Pancreas (tissue), 10 donors: ENCODE measurements at regions not wholly inside any gene's neighbourhood (a gene's known extent, or its start where the extent isn't known, plus 50 kb on each side); places are given as distances from the start of the nearest gene placed in this dataset.

Source experiments
- ATAC-seq, 4 donors: fragments of 200-7000 bp; cut with Tn5 transposase; one replicate each; pipeline versions ENCODE4 v1.8.0 to v1.9.1; 2020; ENCODE audit warnings: mild to moderate bottlenecking in 4 of 4, moderate library complexity in 4 of 4
- DNase-seq, 6 donors: peaks; one replicate each; pipeline ENCODE4 v3.0.0-alpha.2; 2020
- FAIRE-seq: peaks from 2 replicates; lab custom pipeline; 2012; peaks lifted over from hg19 to GRCh38; lab: Jason Lieb, UNC
- H3K27ac ChIP-seq, 4 donors: fragments of 200-600 bp; sonication (generic); 1 replicate in 3 of 4; 2 replicates in 1 of 4; pipeline versions ENCODE4 v1.5.0 to v1.8.0; 2020
- H3K27me3 ChIP-seq, 4 donors: fragments of 200-600 bp; one replicate each; pipeline ENCODE4 v1.8.0; 2021
- H3K36me3 ChIP-seq, 3 donors: fragments of 200-600 bp; sonication (generic) in 1 of 3; one replicate each; pipeline versions ENCODE4 v1.5.0 to v1.8.0; 2020 to 2021
- H3K4me1 ChIP-seq, 3 donors: fragments of 200-600 bp; one replicate each; pipeline ENCODE4 v1.8.0; 2021
- H3K4me3 ChIP-seq, 4 donors: fragments of 200-600 bp; sonication (generic) in 2 of 4; one replicate each; pipeline versions ENCODE4 v1.5.0 to v1.8.0; 2020 to 2021
- H3K9me3 ChIP-seq, 4 donors: fragments of 200-600 bp; one replicate each; pipeline ENCODE4 v1.8.0; 2021
- CTCF ChIP-seq, 4 donors: fragments of 200-600 bp; sonication (generic) in 3 of 4; IDR thresholded peaks; one replicate each; pipeline versions ENCODE4 v1.5.0 to v1.8.0; 2021; ENCODE audit warnings: antibody characterized with exemption in 4 of 4
- WGBS, 2 donors: extraction: QIAGEN DNeasy Blood & Tissue Kit; methylation state at CpG; one replicate each; pipeline ENCODE4 v1.1.7; 2013; 5-methylcytosine and 5-hydroxymethylcytosine counted together
- intact Hi-C, 3 donors: fragments of 100-400 bp; cut with DNase I; formaldehyde crosslinking; loops; one replicate each; pipeline versions ENCODE4 v1.11.1 to v1.14.2; 2022
- donor health status: healthy with polysubstance abuse.
- donor health status: DM: no; HTN: no; CAD: no; lungs with moderate emphysema.
- donor health status: DM: no; HTN: no; CAD: no.
- donor health status: control.
- donor health status: control.
- donor health status: Bipolar disorder and iron deficiency.
- donor health status: DM: yes; HTN: yes; CAD: no.
- donor health status: DM: no; HTN: no; CAD: no.
- donor health status: DM: no; HTN: no; CAD: no.
- donor health status: DM: yes; HTN: yes; CAD: no.

GRCh38 chr7:41873741-41874140 is 170.9 kb upstream of the INHBA start:
- no peaks in the 10 kb centered on the region for H3K27me3 ChIP-seq
- no peak for TF ChIP-seq CTCF (IDR thresholded peaks at IDR 0.05)
- DNase-seq (no peak), ATAC-seq (no peak), FAIRE-seq (no peak)
- H3K4me3 ChIP-seq, result no peak overlapping the region
- no peaks in the 10 kb centered on the region for H3K4me1 ChIP-seq
- no peaks in the 10 kb centered on the region for H3K36me3 ChIP-seq
- 29 to 40% methylated on average over 2 of the region's 2 CpGs for WGBS, 2 donors
- H3K9me3 ChIP-seq, result no peaks in the 10 kb centered on the region
- no peak overlapping the region for H3K27ac ChIP-seq
- intact Hi-C loops, result no loop called here

GRCh38 chr7:41872966-41873365 is 170.1 kb upstream of the INHBA start:
- Histone ChIP-seq H3K4me1 (no peaks in the 10 kb centered on the region), H3K9me3 (no peaks in the 10 kb centered on the region), H3K27ac (no peak overlapping the region), H3K27me3 (no peaks in the 10 kb centered on the region), H3K4me3 (no peak overlapping the region), H3K36me3 (no peaks in the 10 kb centered on the region)
- no peak for ATAC-seq
- intact Hi-C loops, result no loop called here
- FAIRE-seq, result no peak
- TF ChIP-seq CTCF (IDR thresholded peaks at IDR 0.05), result no peak
- DNase-seq, result no peak
- 50 to 75% methylated on average over 1 of the region's 1 CpG for WGBS, 2 donors

GRCh38 chr7:41870461-41871138 is 167.7 kb upstream of the INHBA start:
- no peaks in the 10 kb centered on the region for H3K9me3 ChIP-seq
- H3K27me3 ChIP-seq, result no peaks in the 10 kb centered on the region
- DNase-seq (no peak), ATAC-seq (peak in 1 of 4 donors; percentile 47), FAIRE-seq (no peak)
- 26 to 55% methylated on average over 1 of the region's 1 CpG for WGBS, 2 donors
- no peak overlapping the region for H3K4me3 ChIP-seq
- no peak overlapping the region for H3K27ac ChIP-seq
- intact Hi-C loops, result no loop called here
- H3K36me3 ChIP-seq, result no peaks in the 10 kb centered on the region
- H3K4me1 ChIP-seq, result no peaks in the 10 kb centered on the region
- no peak for TF ChIP-seq CTCF (IDR thresholded peaks at IDR 0.05)

- H3K4me3 ChIP-seq, result no peak overlapping the region
- no peak overlapping the region for H3K27ac ChIP-seq
- TF ChIP-seq CTCF (IDR thresholded peaks at IDR 0.05), result no peak
- 27 to 46% methylated on average over 4 of the region's 4 CpGs for WGBS, 2 donors
- intact Hi-C loops, result no loop called here
- no peaks in the 10 kb centered on the region for H3K27me3 ChIP-seq
- H3K36me3 ChIP-seq, result no peaks in the 10 kb centered on the region
- FAIRE-seq (no peak), ATAC-seq (peak in 1 of 4 donors; percentile 51), DNase-seq (no peak)
- H3K9me3 ChIP-seq, result no peaks in the 10 kb centered on the region
- no peaks in the 10 kb centered on the region for H3K4me1 ChIP-seq
These were observed 167.1 kb upstream of the INHBA start for GRCh38 chr7:41869997-41870396.

GRCh38 chr7:41869596-41869995 is 166.7 kb upstream of the INHBA start:
- intact Hi-C loops, result no loop called here
- Histone ChIP-seq H3K27me3 (no peaks in the 10 kb centered on the region), H3K27ac (no peak overlapping the region), H3K4me3 (no peak overlapping the region), H3K4me1 (no peaks in the 10 kb centered on the region), H3K36me3 (no peaks in the 10 kb centered on the region), H3K9me3 (no peaks in the 10 kb centered on the region)
- ATAC-seq, result no peak
- no peak for FAIRE-seq
- 47 to 56% methylated on average over 3 of the region's 3 CpGs for WGBS, 2 donors
- DNase-seq, result no peak
- no peak for TF ChIP-seq CTCF (IDR thresholded peaks at IDR 0.05)
